Mononuclear cell (primary cell): ENCODE measurements at regions not wholly inside any gene's neighbourhood (a gene's known extent, or its start where the extent isn't known, plus 50 kb on each side); places are given as distances from the start of the nearest gene placed in this dataset.

ENCODE experiments used
- H3K27me3 ChIP-seq: 2 replicates; pipeline ENCODE4 v1.6.0; 2011; ENCODE audit warnings: low read length, control low read depth; ENCODE audit not compliant: insufficient read depth
- H3K4me1 ChIP-seq: 2 replicates; pipeline ENCODE4 v1.5.1; 2011; ENCODE audit warnings: mild to moderate bottlenecking, low read length, control low read depth; ENCODE audit not compliant: insufficient read depth
- H3K4me3 ChIP-seq: 2 replicates; pipeline ENCODE4 v1.5.1; 2011; ENCODE audit warnings: mild to moderate bottlenecking, low read length, moderate library complexity
- H3K9me3 ChIP-seq: 2 replicates; pipeline ENCODE4 v1.5.1; 2011; ENCODE audit warnings: low read depth, mild to moderate bottlenecking, control low read depth, low read length

DNA sequence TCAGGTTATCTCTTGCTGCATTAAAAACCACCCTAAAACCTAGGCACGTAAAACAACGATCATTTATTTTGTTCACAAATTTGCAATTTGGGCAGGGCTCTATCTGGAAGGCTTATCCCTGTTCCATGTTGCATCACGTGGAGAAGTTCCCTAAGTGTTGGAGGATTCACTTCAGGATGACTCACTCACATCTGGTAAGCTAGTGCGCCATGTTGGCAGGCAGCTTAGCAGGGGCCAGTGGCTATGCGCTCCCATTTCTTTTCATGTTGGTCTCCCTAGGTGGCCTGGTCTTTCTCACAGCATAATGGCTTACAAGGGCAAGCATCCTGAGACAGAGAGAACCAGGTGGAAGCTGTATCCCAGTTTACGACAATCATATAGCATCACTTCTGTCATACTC, 226.8 kb downstream of the BLID start:
- Histone ChIP-seq H3K27me3 (no peaks in the 10 kb centered on the region), H3K4me1 (peaks cover 55% of the 10 kb centered on the region), H3K9me3 (no peaks in the 10 kb centered on the region), H3K4me3 (no peak overlapping the region)

DNA sequence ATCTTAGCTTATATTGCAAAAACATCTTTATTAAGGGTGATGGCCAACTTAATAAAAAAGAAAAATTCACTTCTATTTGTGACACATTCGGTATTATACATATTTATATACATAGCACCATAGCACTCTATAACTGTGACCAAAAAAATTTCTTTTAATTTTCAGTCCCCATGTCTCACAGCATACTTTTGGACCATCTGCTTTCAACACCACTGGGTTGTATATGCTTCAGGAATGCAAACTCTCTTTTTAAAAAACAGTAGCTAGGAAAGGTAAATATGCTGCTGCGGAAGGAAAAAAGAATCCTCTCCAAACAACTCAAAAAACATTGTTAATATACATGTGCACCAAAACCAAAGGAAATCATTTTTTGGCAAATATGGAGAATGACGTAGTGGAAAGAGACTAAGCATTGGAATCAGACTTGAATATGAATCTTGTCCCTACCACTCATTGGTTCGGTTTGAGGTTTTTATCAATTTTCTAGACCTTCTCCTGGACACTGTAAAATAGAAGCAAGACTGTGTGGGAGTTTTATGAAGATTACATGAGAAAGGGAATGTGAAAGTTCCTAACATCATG, 227.9 kb downstream of the BLID start:
- H3K4me1 ChIP-seq: peaks cover 55% of the 10 kb centered on the region
- H3K9me3 ChIP-seq: no peaks in the 10 kb centered on the region
- H3K4me3 ChIP-seq: no peak overlapping the region
- no peaks in the 10 kb centered on the region for H3K27me3 ChIP-seq

DNA sequence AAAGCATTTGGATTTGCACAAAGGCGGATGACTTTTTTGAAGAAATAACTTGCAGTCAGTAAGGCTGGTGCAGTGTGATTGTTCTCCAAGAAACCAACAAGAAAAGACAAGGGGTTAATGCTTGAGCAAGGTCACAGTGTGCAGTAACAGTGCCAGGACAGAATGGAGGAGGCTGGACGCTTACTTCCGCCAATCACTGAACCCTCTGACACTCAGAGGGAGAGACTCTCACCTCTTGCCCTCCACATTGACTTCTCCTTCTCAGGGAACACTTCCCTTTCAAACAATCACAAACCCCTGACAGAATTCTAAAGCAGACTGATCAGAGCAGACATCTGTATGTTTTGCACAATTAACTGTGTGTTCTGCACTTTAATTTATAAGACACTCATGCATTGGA, 228.4 kb downstream of the BLID start:
- Histone ChIP-seq H3K9me3 (no peaks in the 10 kb centered on the region), H3K4me1 (peaks cover 55% of the 10 kb centered on the region), H3K4me3 (no peak overlapping the region), H3K27me3 (no peaks in the 10 kb centered on the region)

DNA sequence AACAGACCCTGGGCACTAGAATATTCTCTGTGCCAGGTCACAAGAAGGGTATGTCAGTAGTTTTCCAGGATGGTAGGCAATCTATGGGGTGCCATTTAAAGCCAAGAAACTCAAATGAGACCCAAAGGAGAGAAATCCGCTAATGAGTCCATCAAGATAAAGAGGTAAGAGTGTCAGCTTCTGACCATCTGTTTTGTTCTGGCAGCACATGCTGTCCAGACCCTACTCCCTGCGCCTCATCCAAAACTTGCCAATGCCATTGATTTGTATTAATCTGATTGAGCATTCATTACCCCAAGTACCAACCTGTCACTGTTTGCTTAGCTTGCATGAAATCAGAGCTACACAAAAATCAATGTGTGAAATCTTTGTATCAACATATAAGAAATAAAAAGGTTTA, 229.0 kb downstream of the BLID start:
- Histone ChIP-seq H3K9me3 (no peaks in the 10 kb centered on the region), H3K4me1 (peaks cover 53% of the 10 kb centered on the region), H3K4me3 (no peak overlapping the region), H3K27me3 (no peaks in the 10 kb centered on the region)

DNA sequence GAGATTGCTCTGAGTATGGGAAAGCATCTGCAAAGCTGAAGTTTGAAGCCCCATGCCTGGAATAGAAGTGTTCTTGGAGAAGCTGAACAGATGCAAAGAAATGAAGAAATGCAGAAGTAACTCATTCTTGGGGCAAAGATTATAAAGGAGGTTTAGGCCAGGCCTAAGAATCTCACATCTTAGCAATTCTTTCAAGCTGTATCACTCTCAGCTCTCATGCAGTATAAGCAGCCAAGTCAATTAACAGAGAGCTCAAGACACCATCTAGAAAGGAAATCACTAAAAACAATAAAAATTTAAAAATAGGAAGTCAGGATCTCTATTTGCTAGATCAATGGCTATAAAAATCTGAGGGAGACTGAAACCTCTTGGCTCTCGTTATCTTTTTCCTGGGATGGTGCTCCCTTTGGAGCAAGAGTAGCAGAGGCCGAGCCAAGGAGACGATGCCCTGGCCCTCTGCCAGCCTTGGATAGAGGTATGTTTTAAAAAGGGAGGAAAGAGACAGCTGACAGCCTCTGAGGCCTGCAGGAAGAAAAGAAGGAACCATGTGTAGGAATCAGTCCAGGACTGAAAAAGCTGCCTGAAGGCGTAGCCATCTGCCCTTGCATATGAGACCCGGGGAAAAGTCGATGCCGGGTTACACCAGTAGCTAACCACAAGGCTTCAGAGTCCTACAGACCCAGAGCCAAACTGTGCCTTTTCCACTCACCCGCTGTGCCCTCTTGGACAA, 229.8 kb downstream of the BLID start:
- no peak overlapping the region for H3K4me3 ChIP-seq
- H3K9me3 ChIP-seq: no peaks in the 10 kb centered on the region
- no peaks in the 10 kb centered on the region for H3K27me3 ChIP-seq
- peaks cover 44% of the 10 kb centered on the region for H3K4me1 ChIP-seq

DNA sequence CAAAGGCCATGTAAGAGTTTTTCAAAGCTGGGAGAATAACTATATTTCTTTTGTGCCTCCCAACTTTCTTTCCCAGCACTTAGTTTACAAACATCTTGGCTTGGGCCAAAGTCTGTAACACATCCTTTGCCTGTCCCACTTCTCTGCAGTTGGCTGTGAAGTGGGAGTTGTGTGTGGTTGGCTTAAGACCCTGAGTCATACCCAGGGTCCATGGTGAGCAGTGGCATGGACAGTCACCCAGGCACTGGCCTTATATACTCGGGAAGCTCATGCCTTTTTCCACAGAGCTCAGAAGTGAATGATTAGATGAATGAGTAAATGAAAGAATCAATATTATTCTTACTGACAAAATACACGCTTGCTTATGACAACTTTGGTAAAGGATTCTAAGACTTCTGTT, 231.4 kb downstream of the BLID start:
- Histone ChIP-seq H3K4me1 (peaks cover 30% of the 10 kb centered on the region), H3K9me3 (no peaks in the 10 kb centered on the region), H3K4me3 (no peak overlapping the region)

DNA sequence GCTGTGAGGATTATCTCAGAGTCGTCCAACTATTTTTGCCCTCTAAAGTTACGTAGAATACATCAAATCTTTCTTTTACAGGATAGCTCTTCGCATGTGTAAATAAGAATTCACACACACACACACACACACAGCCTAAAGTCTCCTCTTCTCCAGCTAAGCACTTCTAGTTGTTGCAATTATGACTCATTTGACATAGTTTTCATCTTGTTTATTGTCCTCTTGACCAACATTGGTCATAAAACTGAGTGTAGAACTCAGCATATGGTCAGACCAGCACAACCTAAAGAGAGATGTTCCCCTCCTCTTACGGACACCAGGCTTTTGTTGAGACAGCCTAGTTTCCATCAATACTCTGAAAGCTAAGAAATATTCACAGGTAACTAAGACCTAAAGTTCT, 234.2 kb downstream of the BLID start:
- H3K9me3 ChIP-seq: no peaks in the 10 kb centered on the region
- peaks cover 14% of the 10 kb centered on the region for H3K4me1 ChIP-seq
- no peaks in the 10 kb centered on the region for H3K27me3 ChIP-seq
- no peak overlapping the region for H3K4me3 ChIP-seq

More for the DNA sequence above, 231.4 kb downstream of the BLID start:
- H3K27me3 ChIP-seq: no peaks in the 10 kb centered on the region

DNA sequence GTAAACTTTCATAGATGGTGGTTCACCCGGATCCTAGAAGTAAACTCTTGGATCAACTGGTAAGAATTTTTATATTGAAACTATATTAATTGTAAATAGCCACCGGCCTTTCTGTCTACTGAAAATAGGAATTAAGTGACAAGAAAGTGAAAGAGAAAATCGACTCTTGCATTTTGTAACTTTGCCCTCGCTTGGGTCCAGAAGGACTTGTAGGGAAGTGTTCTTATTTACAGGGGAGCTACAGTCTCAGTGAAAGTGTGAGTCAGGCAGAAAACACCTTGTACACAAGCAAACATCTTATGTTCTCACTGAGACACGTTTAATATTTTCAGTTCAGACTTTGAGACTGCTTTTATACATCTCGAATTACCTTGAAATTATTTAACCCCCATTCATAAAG, 238.9 kb downstream of the BLID start:
- Histone ChIP-seq H3K4me3 (no peak overlapping the region), H3K9me3 (no peaks in the 10 kb centered on the region)

DNA sequence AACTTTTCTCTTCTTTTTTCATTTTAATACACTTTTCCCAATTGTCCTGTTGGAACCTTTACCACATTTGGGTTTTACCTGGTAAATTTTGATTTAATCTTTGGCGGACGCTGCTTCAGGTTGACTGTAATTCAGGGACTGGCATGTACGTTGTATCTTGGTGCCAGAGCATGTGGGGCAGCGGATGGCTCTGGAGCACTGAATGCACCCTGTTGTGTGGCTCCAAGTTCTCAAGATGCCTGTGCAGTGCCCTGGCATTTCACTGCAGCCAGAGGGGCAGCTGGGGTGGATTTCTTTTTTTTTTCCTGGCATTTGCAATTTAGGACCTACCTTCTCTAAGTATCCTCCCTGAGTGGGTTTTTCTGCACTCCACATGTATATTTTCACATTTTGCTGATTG, 242.2 kb downstream of the BLID start:
- Histone ChIP-seq H3K27me3 (no peaks in the 10 kb centered on the region), H3K4me1 (no peaks in the 10 kb centered on the region), H3K9me3 (no peaks in the 10 kb centered on the region), H3K4me3 (no peak overlapping the region)

More for the DNA sequence above, 238.9 kb downstream of the BLID start:
- H3K27me3 ChIP-seq: no peaks in the 10 kb centered on the region
- H3K4me1 ChIP-seq: no peaks in the 10 kb centered on the region

DNA sequence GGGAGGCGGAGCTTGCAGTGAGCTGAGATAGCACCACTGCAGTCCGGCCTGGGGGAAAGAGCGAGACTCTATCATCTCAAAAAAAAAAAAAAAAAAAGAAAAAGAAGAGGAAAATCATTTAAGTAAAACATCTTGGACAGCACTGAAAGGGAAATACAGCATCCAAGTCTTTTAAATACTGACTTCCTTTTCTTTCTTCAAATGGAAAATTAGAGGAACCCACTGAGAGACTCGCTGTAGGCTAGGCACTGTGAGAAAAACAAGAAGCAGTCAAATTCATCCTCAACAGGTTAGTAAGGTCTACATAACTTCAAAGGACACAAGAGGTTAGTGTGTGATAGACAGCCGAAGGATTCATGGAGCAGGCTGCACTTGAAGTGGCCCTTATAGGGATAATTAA, 243.7 kb downstream of the BLID start:
- no peak overlapping the region for H3K4me3 ChIP-seq
- no peaks in the 10 kb centered on the region for H3K4me1 ChIP-seq
- no peaks in the 10 kb centered on the region for H3K27me3 ChIP-seq
- no peaks in the 10 kb centered on the region for H3K9me3 ChIP-seq

DNA sequence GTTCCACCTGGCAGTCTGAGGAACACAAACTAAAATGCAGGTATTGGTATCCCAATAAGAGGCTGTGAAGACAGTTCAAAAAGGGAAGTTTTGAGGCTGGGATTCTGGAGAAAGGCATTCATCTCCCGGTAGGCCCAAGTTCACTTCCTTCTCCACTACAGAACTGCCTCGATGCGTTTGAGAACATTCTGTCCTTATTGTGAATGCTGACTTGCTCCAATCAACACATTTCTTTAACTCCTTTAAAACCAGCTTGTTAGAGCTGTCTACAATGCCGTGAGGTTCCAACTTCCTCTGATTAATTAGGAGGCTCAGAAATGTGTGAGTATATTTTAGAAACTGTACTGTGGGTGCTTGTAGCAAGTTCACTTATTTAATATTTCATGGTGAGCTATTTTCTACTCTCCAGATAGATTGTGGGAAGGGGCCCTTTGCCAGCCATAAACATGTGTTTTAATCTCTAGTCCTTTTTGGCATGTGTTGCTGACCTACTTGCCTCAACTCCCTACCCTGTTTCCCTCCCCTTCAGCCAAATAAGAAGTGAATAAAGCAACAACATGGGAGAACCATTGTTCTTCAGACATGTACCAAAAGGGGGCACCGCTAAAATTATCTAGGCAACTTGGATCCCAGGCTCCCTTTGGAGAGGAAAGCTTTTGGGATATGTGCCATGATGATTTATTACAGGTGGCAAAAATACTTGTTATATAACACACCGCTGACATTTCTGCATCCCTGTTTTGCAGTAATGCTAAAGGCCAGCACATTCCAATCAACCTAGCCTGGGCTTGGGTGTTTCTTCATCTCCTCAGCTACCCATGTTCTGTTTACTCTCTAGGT, 245.6 kb downstream of the BLID start:
- Histone ChIP-seq H3K9me3 (no peaks in the 10 kb centered on the region), H3K4me1 (no peaks in the 10 kb centered on the region), H3K4me3 (no peak overlapping the region), H3K27me3 (no peaks in the 10 kb centered on the region)

DNA sequence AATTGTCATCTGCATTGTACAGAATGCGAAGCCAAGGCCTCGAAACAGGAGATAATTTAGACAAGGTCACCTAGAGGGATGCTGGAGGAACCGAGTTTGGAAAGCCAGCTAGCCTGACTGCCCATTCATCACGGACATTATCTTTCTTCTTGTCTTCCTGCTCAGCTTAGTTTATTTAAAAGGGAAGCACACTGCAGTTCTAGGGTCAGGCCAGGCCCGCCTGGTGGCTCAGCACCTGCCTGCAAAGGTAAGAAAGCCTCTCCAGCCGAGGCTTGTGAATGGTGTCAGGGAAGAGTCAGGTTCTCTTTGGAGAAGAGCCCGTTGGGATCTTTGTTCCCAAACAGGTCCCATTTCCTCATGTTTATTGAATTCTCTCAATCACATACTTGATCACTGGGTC, 246.5 kb downstream of the BLID start:
- Histone ChIP-seq H3K27me3 (no peaks in the 10 kb centered on the region), H3K9me3 (no peaks in the 10 kb centered on the region), H3K4me3 (no peak overlapping the region), H3K4me1 (no peaks in the 10 kb centered on the region)

DNA sequence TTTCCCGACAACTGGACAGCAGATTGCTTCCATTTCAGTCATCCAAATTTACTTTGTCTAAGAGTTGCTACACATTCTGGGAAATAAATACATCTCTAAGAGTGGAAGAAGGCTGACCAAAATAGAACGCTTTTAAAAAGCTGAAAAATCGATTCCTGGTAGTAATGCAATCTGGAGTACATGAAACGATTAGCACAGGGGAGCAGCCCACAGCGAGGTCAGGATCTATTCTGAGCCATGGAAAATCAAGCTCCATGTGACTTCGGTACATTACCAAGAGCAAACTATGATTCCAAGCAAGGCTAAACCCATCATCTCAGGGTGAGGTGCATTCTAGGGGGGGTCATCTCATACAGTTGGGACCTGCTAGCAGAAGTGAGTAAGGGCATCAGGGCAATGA, 249.3 kb downstream of the BLID start:
- no peaks in the 10 kb centered on the region for H3K4me1 ChIP-seq
- no peak overlapping the region for H3K4me3 ChIP-seq
- H3K9me3 ChIP-seq: no peaks in the 10 kb centered on the region
- no peaks in the 10 kb centered on the region for H3K27me3 ChIP-seq

DNA sequence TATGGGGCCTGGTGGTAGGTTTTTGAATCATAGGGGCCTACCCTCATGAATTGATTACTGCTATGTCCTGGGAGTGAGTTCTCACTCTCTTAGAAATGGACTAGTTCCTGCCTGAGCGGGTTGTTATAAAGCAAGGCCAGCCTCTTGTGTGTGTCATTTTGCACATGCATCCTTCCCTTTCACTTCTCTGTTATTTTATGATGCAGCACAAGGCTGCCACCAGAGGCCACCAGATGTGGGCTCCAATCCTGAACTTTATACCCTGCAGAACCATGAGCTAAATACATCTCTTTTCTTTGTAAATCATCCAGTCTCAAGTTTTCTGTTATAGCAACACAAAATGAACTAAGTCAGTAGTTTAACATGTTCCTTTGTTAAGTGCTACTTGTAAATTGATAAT, 251.4 kb downstream of the BLID start:
- H3K4me1 ChIP-seq: no peaks in the 10 kb centered on the region
- H3K4me3 ChIP-seq: no peak overlapping the region
- H3K9me3 ChIP-seq: no peaks in the 10 kb centered on the region
- no peaks in the 10 kb centered on the region for H3K27me3 ChIP-seq

DNA sequence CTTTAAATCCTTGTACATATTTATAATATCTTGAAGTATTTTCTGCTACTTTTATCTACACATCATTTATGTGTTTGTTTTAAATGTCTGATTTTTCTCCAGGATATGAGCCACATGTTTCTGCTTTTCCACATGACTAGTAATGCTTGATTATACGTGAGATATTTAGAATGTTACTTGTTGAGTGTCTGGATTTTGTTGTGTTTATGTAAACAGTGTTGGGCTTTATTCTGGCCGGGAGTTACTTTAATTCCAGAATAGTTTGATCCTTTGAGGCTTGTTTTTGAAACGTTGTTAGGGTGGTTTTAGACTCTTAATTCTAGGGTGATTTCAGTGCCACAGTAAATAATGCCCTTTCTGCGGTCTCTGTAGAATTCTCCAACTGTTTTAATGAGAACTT, 252.9 kb downstream of the BLID start:
- Histone ChIP-seq H3K27me3 (no peaks in the 10 kb centered on the region), H3K4me1 (no peaks in the 10 kb centered on the region), H3K9me3 (no peaks in the 10 kb centered on the region), H3K4me3 (no peak overlapping the region)
